ENCODE measurements at regions not wholly inside any gene's neighbourhood (a gene's known extent, or its start where the extent isn't known, plus 50 kb on each side); places are given as distances from the start of the nearest gene placed in this dataset.
"Not testable (repeated sequence)": the region's sequence is repeated elsewhere in the genome, so short reads cannot be mapped to it uniquely, and the experiment has no call there.

DNA sequence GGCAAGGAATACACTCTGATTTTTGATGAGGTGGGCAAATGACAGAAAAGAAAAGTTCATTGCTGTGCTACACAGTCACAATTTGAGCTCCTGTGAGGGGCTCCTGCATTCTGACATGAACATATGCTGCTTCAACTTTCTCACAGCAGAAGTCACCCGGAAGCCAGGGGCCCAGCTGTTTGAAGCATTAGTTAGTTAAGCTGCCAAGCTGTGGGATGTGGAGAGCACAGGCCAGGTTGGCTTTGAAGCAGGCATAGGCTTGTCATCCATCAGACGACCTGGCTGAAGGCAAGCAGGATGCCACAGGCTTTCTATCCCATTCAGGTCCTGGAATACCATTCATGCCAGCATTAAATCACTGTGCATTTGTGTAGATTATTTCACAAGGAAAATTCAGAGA, 63.1 kb downstream of the MTNR1B start:
- no peak for DNase-seq

DNA sequence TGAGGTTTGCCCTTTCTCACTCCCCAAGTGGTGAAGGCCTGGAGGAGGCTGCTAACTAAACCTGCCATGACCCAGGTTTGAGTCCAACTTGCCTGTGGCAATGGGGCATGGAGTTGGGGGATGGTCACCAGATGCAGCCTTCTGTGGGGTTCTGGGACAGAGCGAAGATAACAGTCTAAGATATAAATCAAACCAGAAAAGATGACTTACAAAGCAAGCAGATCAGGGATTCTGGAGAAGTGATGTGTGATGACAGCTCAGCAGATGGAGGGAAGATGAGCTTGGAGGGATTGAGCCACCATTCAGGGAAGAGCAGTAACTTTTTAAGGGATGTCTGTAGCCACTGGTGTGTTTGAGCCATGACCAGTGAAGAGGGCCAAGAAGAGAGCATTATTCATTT, 63.6 kb downstream of the MTNR1B start:
- no peak for DNase-seq

DNA sequence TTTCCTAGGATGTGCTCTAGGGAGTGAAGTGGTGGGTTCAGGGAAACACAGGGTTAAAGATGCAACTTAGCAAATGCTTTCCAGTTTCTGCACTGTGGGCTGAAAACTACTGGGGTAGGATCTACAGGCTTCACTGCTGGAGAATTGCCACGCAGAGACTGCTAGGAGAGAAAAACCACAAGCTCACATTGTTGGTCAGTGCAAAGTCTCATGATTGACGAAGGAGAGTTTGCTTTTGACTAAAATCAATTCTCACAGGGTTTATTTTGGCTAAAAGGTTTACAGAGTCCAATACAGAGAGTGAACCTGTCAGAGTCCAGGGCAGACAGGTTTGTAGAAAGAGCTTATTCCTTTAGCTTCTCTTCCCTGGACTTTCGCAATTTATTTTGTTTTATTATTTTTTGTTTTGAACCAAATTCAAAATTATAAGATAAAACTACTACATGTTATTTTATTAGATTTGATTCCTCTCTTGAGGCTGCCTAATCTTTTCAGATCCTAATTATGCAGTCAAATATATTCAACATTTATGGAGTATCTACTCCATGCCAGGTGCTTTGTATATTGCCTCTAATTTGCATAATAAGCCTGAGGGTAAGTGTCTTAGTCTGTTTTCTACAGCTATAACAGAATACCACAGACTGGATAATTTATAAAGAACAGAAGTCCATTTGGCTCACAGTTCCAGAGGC, 64.7 kb downstream of the MTNR1B start:
- DNase-seq: no peak

DNA sequence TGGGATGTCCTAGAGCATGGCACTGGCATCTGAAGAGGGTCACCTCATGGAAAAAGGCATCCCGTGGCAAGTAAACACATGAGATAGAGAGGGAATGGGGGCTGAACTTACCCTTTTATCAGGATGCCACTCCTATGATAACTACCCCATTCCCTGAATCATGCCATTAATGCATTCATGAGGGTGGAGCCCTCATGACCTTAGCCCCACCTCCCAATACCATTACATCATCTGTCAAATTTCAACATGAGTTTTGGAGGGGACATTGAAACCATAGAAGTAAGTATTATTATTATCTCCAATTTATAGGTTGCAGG, 65.2 kb downstream of the MTNR1B start:
- DNase-seq: no peak

DNA sequence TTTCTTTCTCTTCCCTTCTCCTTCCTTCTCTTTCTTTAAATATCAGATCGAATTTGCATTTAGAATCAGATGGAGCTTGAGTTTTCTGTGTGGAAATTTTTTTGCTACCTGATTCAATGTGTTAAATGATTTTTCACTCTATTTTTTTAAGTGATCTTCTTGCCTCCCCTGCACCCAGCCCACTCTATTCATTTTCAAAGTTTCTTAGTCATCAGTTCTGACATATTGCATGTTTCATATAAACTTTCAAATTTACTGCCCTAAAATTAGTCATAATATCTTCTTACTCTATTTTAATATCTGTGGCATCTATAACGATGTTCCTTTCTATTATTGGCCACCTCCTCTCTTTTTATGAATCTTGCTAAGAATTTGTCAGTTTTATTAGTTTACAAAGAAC, 69.1 kb downstream of the MTNR1B start:
- DNase-seq: no peak

DNA sequence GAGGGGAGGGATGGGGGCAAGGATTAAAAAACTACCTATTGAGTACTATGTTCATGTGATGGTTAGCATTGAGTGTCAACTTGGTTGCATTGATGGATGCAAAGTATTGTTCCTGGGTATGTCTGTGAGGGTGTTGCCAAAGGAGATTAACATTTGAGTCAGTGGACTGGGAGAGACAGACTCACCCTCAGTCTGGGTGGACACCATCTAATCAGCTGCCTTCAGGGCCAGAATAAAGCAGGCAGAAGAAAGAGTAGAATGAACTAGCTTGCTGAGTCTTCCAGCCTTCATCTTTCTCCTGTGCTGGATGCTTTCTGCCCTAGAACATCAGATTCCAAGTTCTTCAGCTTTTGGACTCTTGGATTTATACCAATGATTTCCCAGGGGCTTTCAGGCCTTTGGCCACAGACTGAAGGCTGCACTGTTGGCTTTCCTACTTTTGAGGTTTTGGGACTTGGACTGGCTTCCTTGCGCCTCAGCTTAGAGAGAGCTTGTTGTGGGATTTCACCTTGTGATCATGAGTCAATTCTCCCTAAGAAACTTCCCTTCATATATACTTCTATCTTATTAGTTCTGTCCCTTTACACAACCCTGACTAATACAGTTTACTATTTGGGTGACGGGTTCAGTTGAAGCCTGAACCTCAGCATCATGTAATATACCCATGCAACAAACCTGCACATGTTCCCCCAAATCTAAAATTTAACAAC, 70.2 kb downstream of the MTNR1B start:
- no peak for DNase-seq

DNA sequence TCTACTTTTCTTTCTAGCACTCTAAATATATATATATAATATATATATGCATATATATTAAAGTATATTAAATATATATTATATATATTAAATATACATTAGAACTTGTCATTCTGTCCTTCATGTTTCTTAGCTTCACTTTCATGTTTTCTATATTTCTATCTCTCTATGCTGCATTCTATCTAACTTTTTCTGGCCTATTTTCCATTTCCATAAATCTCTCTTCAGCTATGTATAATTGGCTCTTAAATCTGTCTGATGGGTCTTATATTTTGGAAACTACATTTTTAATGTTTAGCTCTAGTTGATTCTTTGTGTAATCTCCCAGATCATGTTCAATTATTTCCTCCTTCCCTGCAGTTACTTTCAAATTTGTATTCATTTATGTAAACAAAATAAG, 72.2 kb downstream of the MTNR1B start:
- DNase-seq: no peak

DNA sequence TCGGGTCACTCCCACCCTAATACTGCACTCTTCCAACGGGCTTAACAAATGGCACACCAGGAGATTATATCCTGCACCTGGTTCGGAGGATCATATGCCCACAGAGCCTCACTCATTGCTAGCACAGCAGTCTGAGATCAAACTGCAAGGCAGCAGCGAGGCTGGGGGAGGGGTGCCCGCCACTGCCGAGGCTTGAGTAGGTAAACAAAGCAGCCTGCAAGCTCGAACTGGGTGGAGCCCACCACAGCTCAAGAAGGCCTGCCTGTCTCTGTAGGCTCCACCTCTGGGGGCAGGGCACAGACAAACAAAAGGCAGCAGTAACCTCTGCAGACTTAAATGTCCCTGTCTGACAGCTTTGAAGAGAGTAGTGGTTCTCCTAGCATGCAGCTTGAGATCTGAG, 73.7 kb downstream of the MTNR1B start:
- peak; percentile 1 for DNase-seq

DNA sequence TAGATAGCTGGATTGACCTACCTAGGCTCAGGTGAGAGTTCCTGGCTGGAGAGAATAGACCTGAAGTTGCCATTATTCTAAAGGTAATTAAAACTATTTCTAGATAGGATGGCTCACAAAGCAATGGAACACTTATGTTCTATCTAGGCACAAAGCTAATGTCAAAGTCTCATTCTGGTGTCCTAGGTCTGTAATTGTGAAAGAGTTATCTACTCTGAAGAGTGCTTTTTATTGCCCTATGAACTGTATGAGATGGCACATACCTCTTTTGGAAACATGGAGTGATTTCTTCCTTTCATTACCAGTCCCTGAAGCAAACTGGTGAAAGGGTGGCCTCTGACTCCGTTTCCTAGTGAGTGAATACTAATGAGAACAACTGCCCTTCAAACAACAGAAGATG, 80.3 kb downstream of the MTNR1B start:
- no peak for DNase-seq

DNA sequence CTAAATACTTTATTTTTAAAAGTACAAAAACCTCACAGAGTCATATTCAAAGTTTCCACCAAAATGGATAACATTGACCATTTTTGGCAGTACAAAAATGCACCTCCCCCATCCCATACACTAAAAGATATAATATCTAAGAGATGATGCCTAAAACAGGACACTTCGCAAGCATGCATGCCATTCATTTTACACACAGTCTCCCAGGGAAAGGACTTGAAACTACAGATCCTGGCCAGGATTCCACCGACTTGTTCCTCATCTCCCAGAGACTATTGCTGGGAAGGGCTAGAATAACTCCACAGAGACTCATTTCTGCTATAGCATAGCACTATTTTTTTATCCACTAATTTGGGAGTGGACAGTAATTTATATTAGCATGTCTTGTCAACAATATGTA, 81.7 kb downstream of the MTNR1B start:
- no peak for DNase-seq

DNA sequence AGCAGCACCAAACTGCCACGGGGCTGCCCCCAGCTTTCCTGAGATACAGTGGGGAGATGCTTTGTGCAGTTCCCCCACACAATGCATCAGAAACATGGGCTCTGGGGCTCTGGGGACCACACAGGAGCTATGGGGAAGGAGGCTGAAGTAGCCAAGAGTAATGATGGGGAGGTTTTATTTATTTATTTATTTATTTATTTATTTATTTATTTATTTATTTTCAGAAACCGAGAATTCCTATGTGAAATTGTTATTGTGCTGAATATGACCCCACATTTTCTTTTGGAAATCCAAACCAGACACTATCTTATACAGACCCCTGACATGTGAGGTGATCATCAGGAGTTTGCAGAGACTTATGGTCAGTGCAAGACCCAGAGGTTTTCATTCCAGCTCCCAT, 84.4 kb downstream of the MTNR1B start:
- no peak for DNase-seq

DNA sequence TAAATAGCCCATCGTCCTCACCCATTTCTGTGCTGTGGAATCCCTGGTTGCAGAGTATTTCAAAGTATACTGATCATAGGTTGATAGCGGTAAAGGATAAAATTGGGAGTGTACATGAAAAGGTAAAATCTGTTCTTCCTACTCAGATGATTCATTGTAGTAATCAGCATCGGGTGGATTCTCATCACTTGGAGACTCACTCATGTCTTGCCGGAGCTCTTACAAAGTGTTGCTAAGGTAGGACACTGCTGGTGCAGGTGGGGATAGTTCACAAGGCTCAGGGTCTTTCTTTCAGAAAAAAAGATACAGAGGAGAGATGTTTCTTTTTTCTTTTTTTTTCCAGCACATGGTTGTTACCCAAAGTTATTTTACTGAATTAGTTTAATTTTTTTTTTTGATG, 84.8 kb downstream of the MTNR1B start:
- no peak for DNase-seq

DNA sequence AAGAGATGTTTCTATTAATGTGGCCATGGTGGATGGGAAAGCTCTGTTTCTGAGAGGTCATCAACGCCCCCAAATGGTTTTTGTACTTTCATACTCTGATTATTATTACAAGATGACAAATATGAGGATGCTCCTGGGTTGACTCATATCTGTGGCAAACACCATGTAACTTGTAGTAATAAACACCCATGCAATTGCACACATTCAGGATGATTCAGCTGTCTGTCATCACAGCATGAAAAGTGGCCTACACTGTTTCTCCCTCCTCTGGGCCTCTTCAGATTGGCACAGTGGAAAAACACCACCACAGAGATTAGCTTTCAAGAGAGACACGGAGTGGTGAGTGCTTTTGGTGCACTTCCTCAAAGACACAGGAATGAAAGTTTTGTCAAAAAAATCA, 85.4 kb downstream of the MTNR1B start:
- no peak for DNase-seq

DNA sequence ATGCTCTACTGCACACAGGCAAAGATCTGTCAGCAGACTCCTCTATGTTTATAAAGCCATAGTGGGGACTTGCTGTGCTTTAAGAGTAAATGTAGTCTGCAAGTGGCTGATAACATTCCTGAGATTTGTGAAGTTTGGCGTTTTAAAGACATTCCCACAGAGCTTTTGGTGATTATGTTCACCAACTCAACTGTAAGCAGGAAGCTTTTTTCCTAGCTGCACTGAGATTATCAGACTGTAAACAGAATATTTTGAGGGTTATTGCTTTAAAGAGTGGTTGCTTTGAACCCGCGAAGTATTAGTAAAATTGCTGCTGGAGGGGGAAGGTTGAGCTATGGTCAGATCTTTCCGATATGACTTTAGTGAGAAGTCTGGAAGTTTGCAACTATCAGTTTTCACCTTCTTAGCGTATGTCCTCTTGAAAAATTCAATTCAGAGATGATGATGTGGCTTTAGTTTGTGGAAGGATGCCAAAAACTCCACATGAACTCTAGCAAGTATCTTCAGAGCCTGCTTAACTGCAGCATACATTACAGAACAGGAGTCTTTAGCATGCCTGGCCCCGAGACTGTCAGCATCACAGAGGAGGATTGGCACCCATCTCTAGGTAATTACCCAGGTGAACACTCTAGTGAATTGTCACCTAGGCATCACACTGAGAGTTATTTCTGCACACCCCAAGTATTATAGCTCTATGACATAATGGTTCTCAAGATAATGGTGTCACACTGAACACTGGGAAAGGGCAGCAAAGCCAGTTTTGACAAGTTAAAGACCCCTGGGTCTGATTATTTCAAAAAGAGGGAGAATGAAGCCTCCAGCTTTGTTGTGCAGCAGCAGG, 89.9 kb downstream of the MTNR1B start:
- DNase-seq: no peak

DNA sequence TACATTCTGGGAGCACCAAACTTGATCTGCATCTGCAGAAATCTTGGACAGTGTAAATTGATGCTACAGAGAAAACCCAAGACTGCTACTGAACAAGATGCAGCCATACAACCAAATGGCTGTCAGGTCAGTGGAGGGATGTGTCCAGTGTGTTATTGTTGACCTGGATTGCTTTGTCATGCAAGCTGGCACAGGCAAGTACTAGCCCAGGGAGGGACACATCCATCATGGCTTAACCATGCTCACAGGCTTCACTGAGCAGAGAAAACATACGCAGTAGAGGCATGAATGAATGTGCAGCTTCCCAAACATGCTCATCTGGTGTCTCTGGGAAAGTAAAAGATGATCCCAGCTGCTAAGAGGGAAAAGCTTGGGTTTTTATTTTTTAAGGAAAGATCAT, 93.6 kb downstream of the MTNR1B start:
- DNase-seq: no peak

DNA sequence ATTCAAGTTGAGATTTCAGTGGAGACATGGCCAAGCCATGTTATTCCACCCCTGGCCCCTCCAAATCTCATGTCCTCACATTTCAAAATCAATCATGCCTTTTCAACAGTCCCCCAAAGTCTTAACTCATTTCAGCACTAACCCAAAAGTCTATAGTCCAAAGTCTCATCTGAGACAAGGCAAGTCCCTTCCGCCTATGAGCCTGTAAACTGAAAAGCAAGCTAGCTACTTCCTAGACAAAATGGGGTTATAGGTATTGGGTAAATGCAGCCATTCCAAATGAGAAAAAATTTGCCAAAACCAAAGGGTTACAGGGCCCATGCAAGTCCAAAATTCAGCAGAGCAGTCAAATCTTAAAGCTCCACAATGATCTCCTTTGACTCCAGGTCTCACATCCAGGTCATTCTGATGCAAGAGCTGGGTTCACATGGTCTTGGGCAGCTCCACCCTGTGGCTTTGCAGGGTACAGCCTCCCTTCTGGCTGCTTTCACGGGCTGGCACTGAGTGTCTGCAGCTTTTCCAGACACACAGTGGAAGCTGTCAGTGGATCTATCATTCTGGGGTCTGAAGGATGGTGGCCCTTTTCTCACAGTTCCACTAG, 95.7 kb downstream of the MTNR1B start:
- not testable (repeated sequence) for DNase-seq

DNA sequence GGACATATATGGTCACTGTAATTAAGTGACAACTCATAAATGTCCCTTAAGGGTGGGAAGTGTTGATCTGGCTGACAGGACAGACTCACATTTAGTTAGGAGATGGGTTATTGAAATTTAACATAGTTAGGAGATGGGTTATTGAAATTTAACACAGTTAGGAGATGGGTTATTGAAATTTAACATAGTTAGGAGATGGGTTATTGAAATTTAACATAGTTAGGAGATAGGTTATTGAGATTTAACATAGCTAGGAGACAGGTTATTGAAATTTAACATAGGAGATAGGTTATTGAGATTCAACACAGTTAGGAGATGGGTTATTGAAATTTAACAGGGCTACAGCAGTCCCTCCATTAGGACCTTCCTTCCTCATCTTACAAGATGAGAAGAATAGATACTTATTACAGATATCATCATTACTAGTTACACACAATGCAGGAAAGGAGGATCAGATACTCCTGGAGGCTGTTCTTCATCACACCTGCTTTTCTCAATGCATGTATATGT, 98.5 kb downstream of the MTNR1B start:
- no peak for DNase-seq

DNA sequence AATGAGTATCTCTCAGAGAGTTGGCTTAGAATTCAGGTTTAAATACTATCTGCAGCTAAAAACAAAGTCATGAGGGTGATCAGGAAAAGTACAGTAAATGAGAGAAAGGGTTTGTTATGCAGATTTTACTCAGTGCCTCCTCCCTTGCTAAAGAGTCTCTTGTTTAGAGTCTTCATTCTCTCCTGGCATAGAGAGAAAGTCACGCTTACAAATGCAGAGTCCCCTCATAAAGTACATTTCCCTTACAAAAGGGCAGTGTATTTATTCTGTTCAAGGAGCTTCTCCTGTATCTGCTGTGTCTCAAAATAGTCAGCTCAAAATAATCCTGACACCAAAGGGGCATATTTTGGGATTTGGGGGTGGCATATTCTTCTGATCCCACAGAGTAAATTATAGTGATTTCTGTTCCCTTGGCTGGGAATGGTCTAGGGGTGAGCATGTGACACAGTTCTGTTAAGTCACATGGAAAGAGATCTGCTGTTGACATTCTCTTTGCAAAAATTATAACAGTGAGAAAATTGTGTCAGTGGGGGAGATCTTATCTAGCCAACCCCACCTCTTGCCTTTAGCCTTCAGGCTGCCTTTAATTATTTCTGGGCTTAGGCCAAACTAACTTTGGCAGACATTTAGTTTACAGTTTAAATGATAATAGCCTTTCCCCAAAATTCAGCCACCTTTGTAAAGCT, 102.9 kb downstream of the MTNR1B start:
- DNase-seq: no peak

DNA sequence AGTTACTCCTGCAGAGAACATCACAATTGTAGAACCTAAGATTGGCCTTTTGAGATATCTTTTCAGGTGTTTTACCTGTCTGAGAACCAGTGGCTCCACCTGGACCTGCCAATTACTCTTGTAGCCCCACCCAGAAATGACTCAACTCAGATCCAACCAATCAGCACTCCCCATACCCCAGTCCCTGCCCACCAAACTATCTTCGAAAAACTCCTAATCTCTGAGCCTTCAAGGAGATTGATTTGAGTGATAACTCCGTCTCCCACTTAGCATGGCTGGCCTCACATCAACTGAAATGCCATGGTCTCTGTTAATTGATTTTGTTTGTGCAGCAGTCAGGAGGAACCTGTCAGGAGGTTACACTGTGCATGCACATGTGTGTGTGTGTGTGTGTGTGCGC, 103.6 kb downstream of the MTNR1B start:
- no peak for DNase-seq

DNA sequence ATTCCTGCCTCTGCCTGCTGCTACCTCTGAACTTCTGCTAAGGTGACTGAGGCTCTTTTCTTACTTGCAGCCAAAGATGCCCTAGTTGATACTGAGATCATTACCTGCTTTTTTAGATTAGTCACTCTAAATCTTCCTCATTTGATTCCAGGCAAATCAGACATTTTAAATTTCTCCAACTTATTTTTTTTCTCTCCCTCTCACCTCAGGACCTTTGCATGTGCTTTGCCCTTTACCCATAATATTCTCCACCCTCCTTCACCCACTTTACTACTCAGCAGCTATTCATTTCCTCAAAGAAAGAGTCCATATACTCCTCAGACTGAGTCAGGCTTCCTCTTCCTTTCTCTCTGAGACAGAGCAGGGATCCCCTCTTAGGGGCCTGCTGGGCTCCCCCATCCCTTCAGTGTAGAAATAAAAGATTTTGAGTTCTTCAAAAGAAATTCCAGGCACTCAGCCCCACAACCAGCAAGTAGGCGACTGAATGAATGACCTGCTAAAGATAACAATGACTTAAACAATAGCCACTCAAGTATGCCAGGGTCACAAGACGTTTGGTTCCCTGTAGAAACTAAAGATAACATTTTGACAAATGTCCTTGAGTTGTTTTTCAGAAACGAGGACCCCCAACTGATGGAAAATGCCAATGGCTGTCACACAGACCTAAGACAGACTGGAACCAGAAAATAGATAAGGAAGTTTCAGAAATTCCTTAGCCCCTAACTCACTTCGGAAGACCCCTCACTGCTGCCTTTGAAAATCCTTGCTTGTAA, 104.2 kb downstream of the MTNR1B start:
- DNase-seq: no peak

DNA sequence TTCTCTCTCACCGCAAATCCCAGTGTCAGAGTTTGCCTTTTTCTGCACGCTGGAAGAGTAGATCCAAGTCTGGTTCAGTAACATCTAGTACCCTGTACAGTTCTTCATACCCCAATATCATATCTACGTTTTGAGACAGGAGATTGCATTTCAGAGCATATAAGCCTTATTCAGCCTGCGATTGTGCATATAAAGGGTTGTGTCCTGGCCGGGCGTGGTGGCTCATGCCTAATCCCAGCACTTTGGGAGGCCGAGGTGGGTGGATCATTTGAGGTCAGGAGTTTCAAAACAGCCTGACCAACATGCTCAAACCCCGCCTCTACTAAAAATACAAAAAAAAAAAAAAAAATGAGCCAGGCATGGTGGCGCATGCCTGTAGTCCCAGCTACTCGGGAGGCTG, 104.9 kb downstream of the MTNR1B start:
- no peak for DNase-seq

DNA sequence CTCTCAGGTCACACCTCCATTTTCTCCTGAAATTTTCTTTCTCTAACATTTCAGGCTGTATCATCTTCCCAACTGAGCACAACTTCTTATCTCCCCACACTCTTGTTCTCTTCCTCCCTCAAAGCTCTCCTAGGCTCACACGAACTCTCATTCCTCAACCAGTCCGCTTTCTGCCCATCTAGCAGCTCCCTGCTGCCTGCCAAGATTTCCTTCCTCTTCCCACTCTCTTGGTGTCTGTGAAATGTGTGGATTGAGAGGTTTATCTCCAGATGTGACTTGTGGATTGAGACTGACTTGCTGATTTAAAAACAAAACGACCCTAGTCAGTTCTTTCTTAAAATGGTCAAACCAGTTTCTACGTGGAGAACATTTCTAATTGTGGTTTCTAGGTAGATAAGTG, 106.3 kb downstream of the MTNR1B start:
- no peak for DNase-seq
